ENCODE measurements at regions not wholly inside any gene's neighbourhood (a gene's known extent, or its start where the extent isn't known, plus 50 kb on each side); places are given as distances from the start of the nearest gene placed in this dataset.

- no peak overlapping the region for H3K4me3 ChIP-seq
- H3K36me3 ChIP-seq (ENCODE audit: insufficient read depth, low read length) = no peaks in the 10 kb centered on the region
- H3K9me3 ChIP-seq (ENCODE audit: low read depth, low read length) = no peaks in the 10 kb centered on the region
- no peak overlapping the region for H3K9ac ChIP-seq (ENCODE audit: insufficient read length)
- no peak for DNase-seq (ENCODE audit: low read depth, low spot score)
- H3K27ac ChIP-seq = no peak overlapping the region
- TF ChIP-seq POLR2AphosphoS5 (IDR thresholded peaks at IDR 0.05; ENCODE audit: borderline replicate concordance, low read depth, low read length) (no peak), EZH2 (IDR thresholded peaks at IDR 0.05) (no peak), FOXP2 (optimal IDR thresholded peaks at IDR 0.05; ENCODE audit: control extremely low read depth, extremely low read length, insufficient read depth) (no peak)
Measured at GRCh38 chr2:216320852-216321251, 51.4 kb downstream of the MARCHF4 start.

GRCh38 chr2:216319771-216320170, 52.5 kb downstream of the MARCHF4 start:
- TF ChIP-seq EZH2 (IDR thresholded peaks at IDR 0.05) (no peak), FOXP2 (optimal IDR thresholded peaks at IDR 0.05; ENCODE audit: control extremely low read depth, extremely low read length, insufficient read depth) (no peak), POLR2AphosphoS5 (IDR thresholded peaks at IDR 0.05; ENCODE audit: borderline replicate concordance, low read depth, low read length) (no peak)
- Histone ChIP-seq H3K27ac (no peak overlapping the region), H3K4me3 (no peak overlapping the region), H3K9ac (ENCODE audit: insufficient read length) (no peak overlapping the region), H3K9me3 (ENCODE audit: low read depth, low read length) (no peaks in the 10 kb centered on the region), H3K36me3 (ENCODE audit: insufficient read depth, low read length) (no peaks in the 10 kb centered on the region)
- DNase-seq (ENCODE audit: low read depth, low spot score) = no peak

GRCh38 chr2:216318521-216318874, 53.8 kb downstream of the MARCHF4 start:
- no peaks in the 10 kb centered on the region for H3K9me3 ChIP-seq (ENCODE audit: low read depth, low read length)
- no peak for TF ChIP-seq EZH2 (IDR thresholded peaks at IDR 0.05)
- TF ChIP-seq POLR2AphosphoS5 (IDR thresholded peaks at IDR 0.05; ENCODE audit: borderline replicate concordance, low read depth, low read length) = no peak
- no peak for TF ChIP-seq FOXP2 (optimal IDR thresholded peaks at IDR 0.05; ENCODE audit: control extremely low read depth, extremely low read length, insufficient read depth)
- no peak overlapping the region for H3K9ac ChIP-seq (ENCODE audit: insufficient read length)
- H3K27ac ChIP-seq = no peak overlapping the region
- no peak overlapping the region for H3K4me3 ChIP-seq
- no peaks in the 10 kb centered on the region for H3K36me3 ChIP-seq (ENCODE audit: insufficient read depth, low read length)
- no peak for DNase-seq (ENCODE audit: low read depth, low spot score)

DNA sequence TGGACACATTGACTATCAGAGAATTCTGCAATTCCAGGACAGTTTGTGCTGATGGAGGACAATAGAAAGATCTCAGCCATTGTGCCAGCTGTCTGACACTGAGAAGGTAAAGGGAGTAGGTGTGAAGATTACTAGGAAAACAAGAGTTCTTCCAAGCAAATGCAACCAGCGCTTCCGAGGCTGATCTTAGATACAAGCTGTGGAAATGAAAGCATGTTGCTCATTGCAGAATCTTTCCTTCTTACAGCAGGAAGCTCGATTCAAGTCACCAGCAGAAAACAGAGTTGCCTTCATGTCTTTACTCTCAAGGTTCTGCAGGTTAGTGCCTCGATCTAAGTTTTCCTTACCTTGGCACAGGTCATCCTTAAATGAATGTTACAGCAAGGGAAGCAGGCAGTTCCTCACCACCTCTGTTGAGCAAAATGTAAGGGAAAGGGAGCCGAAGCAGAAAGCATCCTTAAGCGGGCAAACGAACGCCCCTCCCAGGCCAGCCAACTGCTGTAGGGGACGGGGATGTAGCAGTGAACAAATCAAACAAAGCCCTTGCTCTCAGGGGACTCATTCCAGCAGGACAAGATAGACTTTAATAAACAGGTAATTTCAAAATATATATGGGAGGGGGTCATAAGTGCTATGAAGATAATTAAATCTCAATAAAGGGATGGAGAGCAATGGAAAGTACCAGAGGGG, 54.3 kb downstream of the MARCHF4 start:
- Histone ChIP-seq H3K36me3 (ENCODE audit: insufficient read depth, low read length) (no peaks in the 10 kb centered on the region), H3K9ac (ENCODE audit: insufficient read length) (no peak overlapping the region), H3K9me3 (ENCODE audit: low read depth, low read length) (no peaks in the 10 kb centered on the region), H3K4me3 (no peak overlapping the region), H3K27ac (no peak overlapping the region)
- no peak for DNase-seq (ENCODE audit: low read depth, low spot score)
- TF ChIP-seq EZH2 (IDR thresholded peaks at IDR 0.05) (no peak), FOXP2 (optimal IDR thresholded peaks at IDR 0.05; ENCODE audit: control extremely low read depth, extremely low read length, insufficient read depth) (no peak), POLR2AphosphoS5 (IDR thresholded peaks at IDR 0.05; ENCODE audit: borderline replicate concordance, low read depth, low read length) (no peak)

DNA sequence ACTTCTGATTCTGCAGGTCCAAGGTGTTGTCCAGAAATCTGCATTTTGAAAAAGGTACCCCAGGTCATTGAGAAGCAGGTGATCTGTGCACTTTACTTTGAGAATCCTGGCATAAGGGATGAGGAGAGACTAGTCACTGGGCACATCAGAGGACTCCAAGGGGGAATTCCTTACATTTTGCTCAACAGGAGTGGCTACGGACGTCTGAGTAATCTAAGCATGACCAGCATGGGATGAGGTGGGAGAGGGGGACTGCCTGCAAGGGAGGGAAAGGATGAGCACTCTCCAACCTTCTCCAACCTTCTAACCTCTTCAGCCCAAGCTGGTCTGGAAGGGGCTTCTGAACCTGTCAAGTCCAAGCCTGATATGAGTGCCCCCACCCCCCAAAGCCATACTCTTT, 55.5 kb downstream of the MARCHF4 start:
- Histone ChIP-seq H3K36me3 (ENCODE audit: insufficient read depth, low read length) (no peaks in the 10 kb centered on the region), H3K9me3 (ENCODE audit: low read depth, low read length) (no peaks in the 10 kb centered on the region), H3K4me3 (no peak overlapping the region), H3K9ac (ENCODE audit: insufficient read length) (no peak overlapping the region), H3K27ac (no peak overlapping the region)
- TF ChIP-seq POLR2AphosphoS5 (IDR thresholded peaks at IDR 0.05; ENCODE audit: borderline replicate concordance, low read depth, low read length) (no peak), FOXP2 (optimal IDR thresholded peaks at IDR 0.05; ENCODE audit: control extremely low read depth, extremely low read length, insufficient read depth) (no peak), EZH2 (IDR thresholded peaks at IDR 0.05) (no peak)
- no peak for DNase-seq (ENCODE audit: low read depth, low spot score)

- H3K4me3 ChIP-seq = no peak overlapping the region
Measured at GRCh38 chr2:216315802-216316603, 56.3 kb downstream of the MARCHF4 start.

GRCh38 chr2:216312441-216312840, 59.8 kb downstream of the MARCHF4 start:
- H3K9ac ChIP-seq (ENCODE audit: insufficient read length) = no peak overlapping the region
- no peaks in the 10 kb centered on the region for H3K9me3 ChIP-seq (ENCODE audit: low read depth, low read length)
- no peaks in the 10 kb centered on the region for H3K36me3 ChIP-seq (ENCODE audit: insufficient read depth, low read length)
- no peak for TF ChIP-seq FOXP2 (optimal IDR thresholded peaks at IDR 0.05; ENCODE audit: control extremely low read depth, extremely low read length, insufficient read depth)
- no peak for TF ChIP-seq EZH2 (IDR thresholded peaks at IDR 0.05)
- TF ChIP-seq POLR2AphosphoS5 (IDR thresholded peaks at IDR 0.05; ENCODE audit: borderline replicate concordance, low read depth, low read length) = no peak
- DNase-seq (ENCODE audit: low read depth, low spot score) = no peak
- no peak overlapping the region for H3K27ac ChIP-seq
- no peak overlapping the region for H3K4me3 ChIP-seq

More at GRCh38 chr2:216315802-216316603, 56.3 kb downstream of the MARCHF4 start:
- no peak overlapping the region for H3K27ac ChIP-seq
- DNase-seq (ENCODE audit: low read depth, low spot score) = no peak
- TF ChIP-seq FOXP2 (optimal IDR thresholded peaks at IDR 0.05; ENCODE audit: control extremely low read depth, extremely low read length, insufficient read depth) = no peak
- TF ChIP-seq EZH2 (IDR thresholded peaks at IDR 0.05) = no peak
- no peak for TF ChIP-seq POLR2AphosphoS5 (IDR thresholded peaks at IDR 0.05; ENCODE audit: borderline replicate concordance, low read depth, low read length)
- H3K9ac ChIP-seq (ENCODE audit: insufficient read length) = no peak overlapping the region
- H3K9me3 ChIP-seq (ENCODE audit: low read depth, low read length) = no peaks in the 10 kb centered on the region
- H3K36me3 ChIP-seq (ENCODE audit: insufficient read depth, low read length) = no peaks in the 10 kb centered on the region

DNA sequence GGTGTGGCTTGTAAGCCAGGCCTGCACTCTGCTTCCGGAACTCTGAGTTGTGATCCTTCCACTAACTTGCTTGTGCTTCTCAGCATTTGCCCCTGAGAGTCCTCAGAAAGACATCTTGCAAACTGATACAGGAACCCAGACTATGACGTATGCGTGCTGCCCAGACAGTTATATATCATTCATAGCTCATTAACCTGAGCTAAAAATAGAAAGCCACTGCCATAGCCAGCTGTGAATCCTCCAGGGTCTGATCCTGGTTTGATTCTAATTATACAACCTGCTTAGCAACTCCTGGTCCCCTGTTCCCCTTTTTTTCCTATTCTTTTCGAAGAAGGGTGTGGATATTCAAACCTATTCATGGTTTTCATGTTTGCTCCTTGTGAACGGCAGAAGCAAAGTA, 63.7 kb downstream of the MARCHF4 start:
- Histone ChIP-seq H3K9me3 (ENCODE audit: low read depth, low read length) (no peaks in the 10 kb centered on the region), H3K4me3 (no peak overlapping the region), H3K9ac (ENCODE audit: insufficient read length) (no peak overlapping the region), H3K36me3 (ENCODE audit: insufficient read depth, low read length) (no peaks in the 10 kb centered on the region), H3K27ac (no peak overlapping the region)
- TF ChIP-seq FOXP2 (optimal IDR thresholded peaks at IDR 0.05; ENCODE audit: control extremely low read depth, extremely low read length, insufficient read depth) (no peak), EZH2 (IDR thresholded peaks at IDR 0.05) (no peak), POLR2AphosphoS5 (IDR thresholded peaks at IDR 0.05; ENCODE audit: borderline replicate concordance, low read depth, low read length) (no peak)
- no peak for DNase-seq (ENCODE audit: low read depth, low spot score)

Measured in SK-N-MC (cell line).